ENCODE measurements at regions not wholly inside any gene's neighbourhood (a gene's known extent, or its start where the extent isn't known, plus 50 kb on each side); places are given as distances from the start of the nearest gene placed in this dataset.

DNA sequence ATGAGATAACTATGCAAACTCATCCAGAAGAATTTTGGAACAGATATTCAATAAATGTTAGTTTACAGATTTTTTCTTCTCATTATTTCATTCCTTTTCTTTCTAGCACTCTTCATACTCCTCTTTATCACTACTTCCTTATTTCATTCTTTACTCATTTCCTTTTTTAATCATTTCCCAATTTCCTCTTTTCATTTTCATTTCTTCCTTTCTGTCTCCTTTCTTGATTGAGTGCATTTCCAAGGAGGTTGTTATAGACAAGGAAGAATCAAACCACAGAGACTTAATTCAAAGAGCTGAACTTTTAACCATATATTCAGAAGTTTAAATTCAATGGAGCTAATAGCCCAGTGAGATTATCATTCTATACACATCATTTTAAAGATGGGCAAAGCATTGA, 600.7 kb downstream of the ARAP2 start:
- DNase-seq (ENCODE audit: low spot score in 2 of 2): no peak
- intact Hi-C loops (cut with DNase I; ENCODE audit: low total_unique reads): no loop called here
- Histone ChIP-seq H3K27me3 (no peaks in the 10 kb centered on the region), H3K9me3 (no peaks in the 10 kb centered on the region), H3K4me1 (no peaks in the 10 kb centered on the region), H3K36me3 (no peaks in the 10 kb centered on the region), H3K27ac (no peak overlapping the region), H3K4me3 (no peak overlapping the region)
- TF ChIP-seq POLR2AphosphoS5 (IDR thresholded peaks at IDR 0.05): no peak
- TF ChIP-seq, protein P1, sequence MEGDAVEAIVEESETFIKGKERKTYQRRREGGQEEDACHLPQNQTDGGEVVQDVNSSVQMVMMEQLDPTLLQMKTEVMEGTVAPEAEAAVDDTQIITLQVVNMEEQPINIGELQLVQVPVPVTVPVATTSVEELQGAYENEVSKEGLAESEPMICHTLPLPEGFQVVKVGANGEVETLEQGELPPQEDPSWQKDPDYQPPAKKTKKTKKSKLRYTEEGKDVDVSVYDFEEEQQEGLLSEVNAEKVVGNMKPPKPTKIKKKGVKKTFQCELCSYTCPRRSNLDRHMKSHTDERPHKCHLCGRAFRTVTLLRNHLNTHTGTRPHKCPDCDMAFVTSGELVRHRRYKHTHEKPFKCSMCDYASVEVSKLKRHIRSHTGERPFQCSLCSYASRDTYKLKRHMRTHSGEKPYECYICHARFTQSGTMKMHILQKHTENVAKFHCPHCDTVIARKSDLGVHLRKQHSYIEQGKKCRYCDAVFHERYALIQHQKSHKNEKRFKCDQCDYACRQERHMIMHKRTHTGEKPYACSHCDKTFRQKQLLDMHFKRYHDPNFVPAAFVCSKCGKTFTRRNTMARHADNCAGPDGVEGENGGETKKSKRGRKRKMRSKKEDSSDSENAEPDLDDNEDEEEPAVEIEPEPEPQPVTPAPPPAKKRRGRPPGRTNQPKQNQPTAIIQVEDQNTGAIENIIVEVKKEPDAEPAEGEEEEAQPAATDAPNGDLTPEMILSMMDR (IDR thresholded peaks at IDR 0.05): no peak
- TF ChIP-seq POLR2A (IDR thresholded peaks at IDR 0.05): no peak

DNA sequence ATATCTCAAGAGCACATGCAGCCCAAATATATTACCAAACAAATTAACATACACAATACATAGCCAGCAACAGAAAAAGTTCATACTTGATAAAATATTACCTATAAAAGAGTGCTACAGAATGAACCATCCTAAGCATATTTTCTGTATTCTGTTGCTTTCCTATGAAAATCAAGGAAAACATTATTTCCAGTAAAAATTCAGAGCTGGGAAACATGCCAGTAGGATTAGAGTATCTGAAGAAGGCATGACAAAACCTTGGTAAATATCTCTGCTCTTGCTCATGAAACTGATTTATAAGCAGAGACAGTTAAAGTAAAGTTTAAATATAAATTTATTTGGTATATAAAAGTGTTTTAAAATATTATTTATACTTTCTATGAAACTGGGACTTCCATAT, 599.7 kb downstream of the ARAP2 start:
- Histone ChIP-seq H3K4me3 (no peak overlapping the region), H3K36me3 (no peaks in the 10 kb centered on the region), H3K27ac (no peak overlapping the region), H3K9me3 (no peaks in the 10 kb centered on the region), H3K4me1 (no peaks in the 10 kb centered on the region), H3K27me3 (no peaks in the 10 kb centered on the region)
- TF ChIP-seq POLR2A (IDR thresholded peaks at IDR 0.05) (no peak), POLR2AphosphoS5 (IDR thresholded peaks at IDR 0.05) (no peak)
- TF ChIP-seq, protein P1 (IDR thresholded peaks at IDR 0.05): no peak
- DNase-seq (ENCODE audit: low spot score in 2 of 2): no peak
- intact Hi-C loops (cut with DNase I; ENCODE audit: low total_unique reads): no loop called here

DNA sequence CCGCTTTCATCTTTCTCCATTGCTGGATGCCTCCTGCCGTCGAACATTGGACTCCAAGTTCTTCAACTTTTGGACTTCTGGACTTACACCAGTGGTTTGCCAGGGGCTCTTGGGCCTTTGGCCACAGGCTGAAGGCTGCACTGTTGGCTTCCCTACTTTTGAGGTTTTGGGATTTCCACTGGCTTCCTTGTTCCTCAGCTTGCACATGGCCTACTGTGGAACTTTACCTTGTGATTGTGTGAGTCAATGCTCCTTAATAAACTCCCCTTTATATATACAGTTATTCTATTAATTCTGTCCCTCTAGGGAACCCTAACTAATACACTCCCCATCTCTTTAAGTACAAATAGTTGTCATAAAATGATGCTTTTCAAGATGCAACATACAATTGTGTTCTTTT, 595.3 kb downstream of the ARAP2 start:
- TF ChIP-seq POLR2A (IDR thresholded peaks at IDR 0.05): no peak
- no peak for TF ChIP-seq POLR2AphosphoS5 (IDR thresholded peaks at IDR 0.05)
- H3K4me3 ChIP-seq: no peak overlapping the region

DNA sequence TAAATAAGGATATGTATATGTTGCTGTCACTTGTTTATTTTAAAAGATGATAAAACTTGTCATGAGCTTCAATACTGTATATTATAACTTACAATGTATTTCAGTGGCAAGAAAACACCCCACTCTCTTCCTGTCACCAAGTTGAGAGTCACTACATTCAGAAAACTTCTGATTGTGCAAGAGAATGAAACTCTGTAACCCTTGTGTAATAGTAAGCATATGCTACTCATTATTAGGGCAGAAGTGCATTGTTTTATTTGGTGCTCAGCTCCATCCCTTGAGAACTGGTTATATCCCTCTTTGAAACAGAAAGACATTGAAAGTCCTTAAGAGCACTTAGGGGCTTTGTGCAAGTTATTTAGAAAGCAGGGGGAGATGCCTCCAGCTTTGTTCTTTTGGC, 594.5 kb downstream of the ARAP2 start:
- intact Hi-C loops (cut with DNase I; ENCODE audit: low total_unique reads): no loop called here

More for the DNA sequence above, 595.3 kb downstream of the ARAP2 start:
- intact Hi-C loops (cut with DNase I; ENCODE audit: low total_unique reads): no loop called here
- no peak overlapping the region for H3K27ac ChIP-seq
- no peaks in the 10 kb centered on the region for H3K36me3 ChIP-seq
- H3K4me1 ChIP-seq: no peaks in the 10 kb centered on the region
- DNase-seq (ENCODE audit: low spot score in 2 of 2): no peak
- no peaks in the 10 kb centered on the region for H3K9me3 ChIP-seq
- no peaks in the 10 kb centered on the region for H3K27me3 ChIP-seq

DNA sequence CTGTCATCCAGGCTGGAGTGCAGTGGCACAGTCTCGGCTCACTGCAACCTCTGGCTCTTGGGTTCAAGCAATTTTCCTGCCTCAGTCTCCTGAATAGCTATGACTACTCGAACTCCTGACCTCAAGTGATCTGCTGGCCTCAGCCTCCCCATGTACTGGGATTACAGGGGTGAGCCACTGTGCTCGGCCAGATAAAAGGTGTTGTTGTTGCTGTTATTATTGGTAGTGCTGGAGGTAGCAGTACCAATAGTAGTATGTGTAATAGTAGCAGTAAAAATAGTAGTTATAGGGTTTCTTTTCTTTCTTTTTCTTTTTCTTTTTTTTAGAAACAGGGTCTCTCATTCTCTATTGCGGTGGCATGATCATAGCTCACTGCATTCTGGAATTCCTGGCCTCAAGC, 592.1 kb downstream of the ARAP2 start:
- Histone ChIP-seq H3K36me3 (no peaks in the 10 kb centered on the region), H3K4me3 (no peak overlapping the region), H3K27me3 (no peaks in the 10 kb centered on the region), H3K27ac (no peak overlapping the region), H3K4me1 (no peaks in the 10 kb centered on the region), H3K9me3 (no peaks in the 10 kb centered on the region)
- intact Hi-C loops (cut with DNase I; ENCODE audit: low total_unique reads): no loop called here
- no peak for TF ChIP-seq POLR2A (IDR thresholded peaks at IDR 0.05)
- no peak for TF ChIP-seq POLR2AphosphoS5 (IDR thresholded peaks at IDR 0.05)
- TF ChIP-seq, protein P1 (IDR thresholded peaks at IDR 0.05): no peak
- no peak for DNase-seq (ENCODE audit: low spot score in 2 of 2)

More for the DNA sequence above, 594.5 kb downstream of the ARAP2 start:
- TF ChIP-seq, protein P1 (IDR thresholded peaks at IDR 0.05): no peak
- no peak for TF ChIP-seq POLR2A (IDR thresholded peaks at IDR 0.05)
- TF ChIP-seq POLR2AphosphoS5 (IDR thresholded peaks at IDR 0.05): no peak
- no peak for DNase-seq (ENCODE audit: low spot score in 2 of 2)
- no peaks in the 10 kb centered on the region for H3K9me3 ChIP-seq
- H3K36me3 ChIP-seq: no peaks in the 10 kb centered on the region
- no peak overlapping the region for H3K27ac ChIP-seq
- no peaks in the 10 kb centered on the region for H3K4me1 ChIP-seq
- H3K27me3 ChIP-seq: no peaks in the 10 kb centered on the region
- H3K4me3 ChIP-seq: no peak overlapping the region

DNA sequence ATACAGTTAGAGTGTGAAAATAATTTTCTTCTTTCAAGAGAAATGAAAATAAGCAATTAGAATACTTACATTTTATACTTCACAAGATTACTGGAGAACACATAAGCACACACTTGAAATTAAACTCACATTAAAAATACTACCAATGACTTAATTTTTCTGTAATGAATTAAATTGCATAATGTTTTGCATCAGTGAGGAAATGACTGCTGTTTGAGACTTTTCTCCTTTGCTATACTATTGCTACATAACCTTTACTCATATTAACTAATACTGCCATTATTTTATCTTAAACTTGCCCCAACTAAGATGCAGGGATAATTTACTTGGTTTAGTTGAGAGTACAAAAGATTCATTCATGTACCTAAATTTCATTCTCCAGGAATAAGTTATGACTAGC, 590.9 kb downstream of the ARAP2 start:
- no peaks in the 10 kb centered on the region for H3K9me3 ChIP-seq
- H3K36me3 ChIP-seq: no peaks in the 10 kb centered on the region
- H3K4me1 ChIP-seq: no peaks in the 10 kb centered on the region
- H3K27me3 ChIP-seq: no peaks in the 10 kb centered on the region
- no peak for DNase-seq (ENCODE audit: low spot score in 2 of 2)
- intact Hi-C loops (cut with DNase I; ENCODE audit: low total_unique reads): no loop called here
- no peak overlapping the region for H3K4me3 ChIP-seq
- TF ChIP-seq, protein P1 (IDR thresholded peaks at IDR 0.05): no peak
- TF ChIP-seq POLR2A (IDR thresholded peaks at IDR 0.05): no peak
- no peak for TF ChIP-seq POLR2AphosphoS5 (IDR thresholded peaks at IDR 0.05)
- H3K27ac ChIP-seq: no peak overlapping the region
